Stimulated activated CD4-positive, alpha-beta T cell treated with anti-CD3 and anti-CD28 coated beads, Interleukin-4, amount 100 ng/mL, for 4 hours (primary cell): ENCODE measurements at regions not wholly inside any gene's neighbourhood (a gene's known extent, or its start where the extent isn't known, plus 50 kb on each side); places are given as distances from the start of the nearest gene placed in this dataset.

Experiments used
- DNase-seq, 2 experiments: peaks; one replicate each; pipeline ENCODE4 v3.0.0-alpha.2; 2020

GRCh38 chr6:145214570-145214969, 520.8 kb downstream of the EPM2A start:
- DNase-seq: no peak

GRCh38 chr6:145224450-145224849, 510.9 kb downstream of the EPM2A start:
- DNase-seq: no peak

GRCh38 chr6:145225500-145225899, 509.8 kb downstream of the EPM2A start:
- DNase-seq: no peak

- DNase-seq: no peak
These were observed 507.7 kb downstream of the EPM2A start for GRCh38 chr6:145227593-145227992.

- DNase-seq: no peak
These were observed 506.2 kb downstream of the EPM2A start for GRCh38 chr6:145228962-145229582.

- no peak for DNase-seq
These were observed 501.4 kb downstream of the EPM2A start for GRCh38 chr6:145233955-145234354.

- DNase-seq: no peak
These were observed 500.1 kb downstream of the EPM2A start for GRCh38 chr6:145235207-145235606.

- no peak for DNase-seq
These were observed 496.5 kb downstream of the EPM2A start for GRCh38 chr6:145238787-145239186.

- DNase-seq: no peak
These were observed 494.3 kb downstream of the EPM2A start for GRCh38 chr6:145241039-145241438.

GRCh38 chr6:145241721-145242120, 493.6 kb downstream of the EPM2A start:
- no peak for DNase-seq

GRCh38 chr6:145244349-145245100, 490.8 kb downstream of the EPM2A start:
- no peak for DNase-seq

GRCh38 chr6:145245119-145245518, 490.2 kb downstream of the EPM2A start:
- DNase-seq: no peak

GRCh38 chr6:145247692-145248419, 487.5 kb downstream of the EPM2A start:
- no peak for DNase-seq

GRCh38 chr6:145250436-145250835, 484.9 kb downstream of the EPM2A start:
- no peak for DNase-seq

- DNase-seq: no peak
These were observed 482.6 kb downstream of the EPM2A start for GRCh38 chr6:145252737-145253136.

GRCh38 chr6:145254649-145255401, 480.5 kb downstream of the EPM2A start:
- no peak for DNase-seq

- DNase-seq: no peak
These were observed 477.6 kb downstream of the EPM2A start for GRCh38 chr6:145257704-145258103.

GRCh38 chr6:145258122-145258521, 477.2 kb downstream of the EPM2A start:
- no peak for DNase-seq

GRCh38 chr6:145260484-145261175, 474.7 kb downstream of the EPM2A start:
- no peak for DNase-seq

- no peak for DNase-seq
These were observed 473.6 kb downstream of the EPM2A start for GRCh38 chr6:145261758-145262157.

GRCh38 chr6:145262771-145263170, 472.5 kb downstream of the EPM2A start:
- no peak for DNase-seq

- no peak for DNase-seq
These were observed 471.5 kb downstream of the EPM2A start for GRCh38 chr6:145263778-145264211.
